ENCODE measurements at regions not wholly inside any gene's neighbourhood (a gene's known extent, or its start where the extent isn't known, plus 50 kb on each side); places are given as distances from the start of the nearest gene placed in this dataset.

GRCh38 chr22:27226666-27227065, 569.3 kb downstream of the MIAT start:
- Histone ChIP-seq H3K23ac (ENCODE audit: insufficient read length) (no peak overlapping the region), H4K91ac (replicated peaks; ENCODE audit: insufficient read length, low read length) (no peak overlapping the region), H3K4me3 (ENCODE audit: extremely low read depth in 1 of 4, insufficient read depth in 2 of 4, low read depth in 3 of 4, low read length in 4 of 4) (no peak overlapping the region), H3K79me1 (ENCODE audit: low read depth, low read length) (no peaks in the 10 kb centered on the region), H3K56ac (replicated peaks; ENCODE audit: insufficient read length, low read depth, low read length) (no peak overlapping the region), H2BK5ac (ENCODE audit: low read depth, low read length) (no peak overlapping the region), H4K5ac (ENCODE audit: insufficient read length, low read depth, low read length) (no peak overlapping the region), H2BK12ac (ENCODE audit: low read depth, low read length) (no peak overlapping the region), H3K18ac (ENCODE audit: extremely low read depth, low read length) (no peak overlapping the region), H3K27me3 (replicated peaks in 1 of 4; ENCODE audit: control insufficient read depth in 3 of 4, extremely low read depth in 1 of 4, insufficient read depth in 3 of 4, low read length in 3 of 4) (no peaks in the 10 kb centered on the region), H3K23me2 (ENCODE audit: low read depth, low read length) (peaks cover 5% of the 10 kb centered on the region; the same call in 1 of the 2 replicates), H3K9me3 (ENCODE audit: insufficient read depth in 2 of 2, low read depth in 1 of 2, low read length in 1 of 2) (no peaks in the 10 kb centered on the region), H3K14ac (ENCODE audit: insufficient read length) (no peak overlapping the region), H3K4ac (replicated peaks; ENCODE audit: insufficient read length, low read depth, low read length) (no peak overlapping the region), H4K20me1 (replicated peaks in 1 of 2; ENCODE audit: control insufficient read depth in 1 of 2, insufficient read depth in 2 of 2, low read length in 2 of 2) (peaks cover 0 to 3% of the 10 kb centered on the region in 2 experiments), H2AK5ac (ENCODE audit: low read depth, low read length) (no peak overlapping the region), H2BK15ac (ENCODE audit: low read length) (no peak overlapping the region), H3K36me3 (ENCODE audit: control insufficient read depth in 2 of 4, insufficient read depth in 4 of 4, low read length in 3 of 4) (no peaks in the 10 kb centered on the region), H3K79me2 (ENCODE audit: control insufficient read depth in 1 of 2, insufficient read depth in 2 of 2, low read length in 2 of 2) (no peaks in the 10 kb centered on the region), H3K4me1 (replicated peaks in 1 of 4; ENCODE audit: control insufficient read depth in 3 of 4, insufficient read depth in 4 of 4, low read length in 3 of 4) (peaks cover 0 to 3% (median 0%) of the 10 kb centered on the region in 4 experiments; a peak in 1 of 7 replicates), H4K8ac (ENCODE audit: extremely low read depth, insufficient read depth, low read length) (no peak overlapping the region), H2AFZ (ENCODE audit: low read length) (no peak overlapping the region), H3K4me2 (ENCODE audit: insufficient read depth in 1 of 2, low read depth in 2 of 2, low read length in 2 of 2) (no peak overlapping the region), H2BK20ac (ENCODE audit: low read length) (no peak overlapping the region), H3K27ac (ENCODE audit: low read depth, low read length) (no peak overlapping the region), H3K9ac (replicated peaks in 1 of 4; ENCODE audit: extremely low read depth in 1 of 4, low read depth in 3 of 4, low read length in 3 of 4) (no peak overlapping the region), H2BK120ac (replicated peaks; ENCODE audit: low read depth, low read length) (no peak overlapping the region)
- no peak for DNase-seq (ENCODE audit: low read depth in 1 of 2, low spot score in 2 of 2)
- CTCF ChIA-PET (ENCODE audit: partially characterized antibody), result no interaction called here
- POLR2A ChIA-PET (ENCODE audit: partially characterized antibody), result no interaction called here
- WGBS, 2 experiments (ENCODE audit: extremely low coverage in 1 of 2, insufficient coverage in 1 of 2, insufficient read length in 1 of 2, insufficient replicate concordance in 2 of 2, low coverage in 1 of 2, low lambda C conversion rate in 2 of 2, missing lambda C conversion rate in 1 of 2), result 81% methylated on average over 3 of the region's 3 CpGs; no CpG with 5 or more reads in 1 of the 2 experiments
- no peak for FAIRE-seq
- TF ChIP-seq CREB1 (IDR thresholded peaks at IDR 0.05) (no peak), SP4 (IDR thresholded peaks at IDR 0.05; ENCODE audit: low read length) (no peak), ASH2L (IDR thresholded peaks at IDR 0.05; ENCODE audit: low read length) (no peak), JUND (IDR thresholded peaks at IDR 0.05; ENCODE audit: low read length) (no peak), CHD2 (IDR thresholded peaks at IDR 0.05; ENCODE audit: low read length) (no peak), MAFK (IDR thresholded peaks at IDR 0.05; ENCODE audit: low read depth, low read length) (no peak), POLR2A (IDR thresholded peaks at IDR 0.05; ENCODE audit: control extremely low read depth in 1 of 2, low read depth in 2 of 2, low read length in 2 of 2) (no peak), SRF (IDR thresholded peaks at IDR 0.05; ENCODE audit: low read depth, low read length) (no peak), SAP30 (IDR thresholded peaks at IDR 0.05; ENCODE audit: insufficient read depth, insufficient replicate concordance, low read length) (no peak), CTBP2 (IDR thresholded peaks at IDR 0.05; ENCODE audit: borderline replicate concordance, insufficient read depth, insufficient read length, low read length) (no peak), TCF12 (IDR thresholded peaks at IDR 0.05; ENCODE audit: low read depth, low read length) (no peak), GABPA (IDR thresholded peaks at IDR 0.05; ENCODE audit: borderline replicate concordance, insufficient read depth, low read length) (no peak), CHD1 (IDR thresholded peaks at IDR 0.05; ENCODE audit: low read depth, low read length) (no peak), EGR1 (IDR thresholded peaks at IDR 0.05; ENCODE audit: borderline replicate concordance, low read depth, low read length) (no peak), POLR2AphosphoS5 (IDR thresholded peaks at IDR 0.05; ENCODE audit: low read depth, low read length) (no peak)

Data from H1 (cell line).